ENCODE measurements at regions not wholly inside any gene's neighbourhood (a gene's known extent, or its start where the extent isn't known, plus 50 kb on each side); places are given as distances from the start of the nearest gene placed in this dataset.

- TF ChIP-seq POLR2AphosphoS5 (IDR thresholded peaks at IDR 0.05; ENCODE audit: insufficient read depth in 1 of 2, low read depth in 1 of 2) (no peak), CTCF (IDR thresholded peaks at IDR 0.05) (no peak)
Observed at GRCh38 chr9:3043369-3043768, 199.5 kb upstream of the PUM3 start.

All from vagina (tissue), 2 donors.